ENCODE measurements at regions not wholly inside any gene's neighbourhood (a gene's known extent, or its start where the extent isn't known, plus 50 kb on each side); places are given as distances from the start of the nearest gene placed in this dataset.

GRCh38 chr4:129420637-129421036, 324.7 kb downstream of the C4orf33 start:
- FAIRE-seq (no peak), DNase-seq (ENCODE audit: low read depth) (no peak)
- no peaks in the 10 kb centered on the region for H3K27me3 ChIP-seq (ENCODE audit: control insufficient read depth, insufficient read depth, low read length)
- H3K36me3 ChIP-seq (ENCODE audit: control insufficient read depth, insufficient read depth, low read length), result no peaks in the 10 kb centered on the region
- no peak for TF ChIP-seq CTCF (IDR thresholded peaks at IDR 0.05; ENCODE audit: insufficient read depth, low read length, severe bottlenecking)
- no peak overlapping the region for H3K4me3 ChIP-seq (ENCODE audit: low read depth, low read length)

- TF ChIP-seq CTCF (IDR thresholded peaks at IDR 0.05; ENCODE audit: insufficient read depth, low read length, severe bottlenecking), result no peak
These were observed 326.3 kb downstream of the C4orf33 start for GRCh38 chr4:129422277-129422676.

GRCh38 chr4:129428454-129428853, 332.5 kb downstream of the C4orf33 start:
- no peak for TF ChIP-seq CTCF (IDR thresholded peaks at IDR 0.05; ENCODE audit: insufficient read depth, low read length, severe bottlenecking)
- H3K4me3 ChIP-seq (ENCODE audit: low read depth, low read length), result no peak overlapping the region
- H3K36me3 ChIP-seq (ENCODE audit: control insufficient read depth, insufficient read depth, low read length), result no peaks in the 10 kb centered on the region
- FAIRE-seq (peak; percentile 23), DNase-seq (ENCODE audit: low read depth) (no peak)
- no peaks in the 10 kb centered on the region for H3K27me3 ChIP-seq (ENCODE audit: control insufficient read depth, insufficient read depth, low read length)

More at GRCh38 chr4:129422277-129422676, 326.3 kb downstream of the C4orf33 start:
- Histone ChIP-seq H3K27me3 (ENCODE audit: control insufficient read depth, insufficient read depth, low read length) (no peaks in the 10 kb centered on the region), H3K36me3 (ENCODE audit: control insufficient read depth, insufficient read depth, low read length) (no peaks in the 10 kb centered on the region), H3K4me3 (ENCODE audit: low read depth, low read length) (no peak overlapping the region)
- FAIRE-seq (no peak), DNase-seq (ENCODE audit: low read depth) (no peak)

- H3K36me3 ChIP-seq (ENCODE audit: control insufficient read depth, insufficient read depth, low read length), result no peaks in the 10 kb centered on the region
- peak; percentile 17 for DNase-seq (ENCODE audit: low read depth)
- H3K27me3 ChIP-seq (ENCODE audit: control insufficient read depth, insufficient read depth, low read length), result no peaks in the 10 kb centered on the region
- no peak for TF ChIP-seq CTCF (IDR thresholded peaks at IDR 0.05; ENCODE audit: insufficient read depth, low read length, severe bottlenecking)
- no peak overlapping the region for H3K4me3 ChIP-seq (ENCODE audit: low read depth, low read length)
- no peak for FAIRE-seq
These were observed 333.8 kb downstream of the C4orf33 start for GRCh38 chr4:129429581-129430320.

GRCh38 chr4:129437347-129437746, 341.4 kb downstream of the C4orf33 start:
- Histone ChIP-seq H3K4me3 (ENCODE audit: low read depth, low read length) (no peak overlapping the region), H3K36me3 (ENCODE audit: control insufficient read depth, insufficient read depth, low read length) (no peaks in the 10 kb centered on the region), H3K27me3 (ENCODE audit: control insufficient read depth, insufficient read depth, low read length) (no peaks in the 10 kb centered on the region)
- TF ChIP-seq CTCF (IDR thresholded peaks at IDR 0.05; ENCODE audit: insufficient read depth, low read length, severe bottlenecking), result no peak
- DNase-seq (ENCODE audit: low read depth) (no peak), FAIRE-seq (no peak)
